ENCODE measurements at regions not wholly inside any gene's neighbourhood (a gene's known extent, or its start where the extent isn't known, plus 50 kb on each side); places are given as distances from the start of the nearest gene placed in this dataset.

DNA sequence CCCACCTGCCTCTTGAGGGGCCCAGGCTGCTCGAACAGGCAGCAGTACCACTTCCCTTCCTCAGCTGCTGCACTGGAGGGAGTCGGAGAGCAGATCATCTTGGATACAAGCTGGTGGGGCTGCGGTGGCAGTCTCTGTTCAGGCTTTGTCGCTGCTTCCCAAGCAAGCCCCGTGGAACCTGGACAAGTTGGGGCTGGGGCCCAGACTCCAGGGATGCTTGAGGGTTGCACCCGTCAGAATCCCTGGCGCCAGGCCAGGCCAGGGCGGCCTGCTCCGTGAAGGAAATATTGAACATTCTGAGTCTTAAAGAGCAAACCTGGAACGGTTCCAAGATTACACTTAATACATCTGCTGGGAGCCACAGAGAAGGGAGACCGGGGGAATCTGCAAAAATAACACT is 310.1 kb upstream of the SORL1-AS1 start (continued):
- TF ChIP-seq, protein P1, sequence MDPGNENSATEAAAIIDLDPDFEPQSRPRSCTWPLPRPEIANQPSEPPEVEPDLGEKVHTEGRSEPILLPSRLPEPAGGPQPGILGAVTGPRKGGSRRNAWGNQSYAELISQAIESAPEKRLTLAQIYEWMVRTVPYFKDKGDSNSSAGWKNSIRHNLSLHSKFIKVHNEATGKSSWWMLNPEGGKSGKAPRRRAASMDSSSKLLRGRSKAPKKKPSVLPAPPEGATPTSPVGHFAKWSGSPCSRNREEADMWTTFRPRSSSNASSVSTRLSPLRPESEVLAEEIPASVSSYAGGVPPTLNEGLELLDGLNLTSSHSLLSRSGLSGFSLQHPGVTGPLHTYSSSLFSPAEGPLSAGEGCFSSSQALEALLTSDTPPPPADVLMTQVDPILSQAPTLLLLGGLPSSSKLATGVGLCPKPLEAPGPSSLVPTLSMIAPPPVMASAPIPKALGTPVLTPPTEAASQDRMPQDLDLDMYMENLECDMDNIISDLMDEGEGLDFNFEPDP (CRISPR knock-in tag; conservative IDR thresholded peaks at IDR 0.05) = no peak
- no peak for TF ChIP-seq CCAR2 (optimal IDR thresholded peaks at IDR 0.05; ENCODE audit: low read depth, low read length)
- no peak for TF ChIP-seq ZNF121 (CRISPR knock-in tag; IDR thresholded peaks at IDR 0.05)
- TF ChIP-seq NR1H2 (CRISPR knock-in tag; IDR thresholded peaks at IDR 0.05; ENCODE audit: borderline replicate concordance, low read depth) = no peak
- no peak for TF ChIP-seq SMAD3 (CRISPR knock-in tag; IDR thresholded peaks at IDR 0.05)

DNA sequence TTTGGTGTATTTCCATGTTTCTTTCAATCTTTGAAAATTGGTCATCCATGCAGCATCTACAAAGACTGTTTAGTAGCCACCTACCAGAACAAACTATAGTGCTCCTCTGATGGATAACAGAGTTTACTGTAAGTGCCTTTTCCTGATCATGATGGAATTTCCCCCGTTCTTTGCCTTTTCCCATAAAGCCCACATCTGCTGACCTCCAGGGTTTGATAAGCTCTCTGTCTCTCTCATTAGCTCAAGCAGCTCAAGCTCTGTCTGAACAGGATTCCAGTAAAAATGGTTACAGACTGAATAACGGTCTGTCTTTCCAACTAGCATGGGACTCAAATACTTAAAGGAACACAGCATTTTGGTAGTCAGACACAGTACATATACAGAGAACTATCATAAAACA is 308.4 kb upstream of the SORL1-AS1 start:
- Histone ChIP-seq H3K36me3 (replicated peaks in 1 of 2; ENCODE audit: control insufficient read depth in 1 of 2, insufficient read depth in 2 of 2, low read length in 2 of 2) (no peaks in the 10 kb centered on the region), H4K20me1 (ENCODE audit: insufficient read depth, low read length) (no peaks in the 10 kb centered on the region; the same call in 1 of the 2 replicates), H3K4me1 (ENCODE audit: insufficient read depth, low read length) (no peaks in the 10 kb centered on the region), H3K4me2 (ENCODE audit: low read depth, low read length) (no peak overlapping the region), H3K9ac (ENCODE audit: insufficient read depth, low read depth, low read length) (no peak overlapping the region), H2AFZ (ENCODE audit: low read length) (no peak overlapping the region), H3K79me2 (ENCODE audit: insufficient read depth, low read length) (no peaks in the 10 kb centered on the region), H3K27me3 (ENCODE audit: control insufficient read depth in 1 of 2, insufficient read depth in 2 of 2, low read length in 2 of 2) (peaks cover 0 to 5% of the 10 kb centered on the region in 2 experiments; a peak in 1 of 5 replicates), H3K27ac (ENCODE audit: extremely low read length, insufficient read depth, low read length) (no peak overlapping the region), H3K9me3 (ENCODE audit: low read length) (no peaks in the 10 kb centered on the region), H3K4me3 (replicated peaks in 1 of 3; ENCODE audit: insufficient read depth in 1 of 3, low read depth in 2 of 3, low read length in 3 of 3) (no peak overlapping the region)
- intact Hi-C loops (cut with micrococcal nuclease; ENCODE audit: unreplicated experiment) (no loop called here), in situ Hi-C loops (cut with HindIII; ENCODE audit: extremely low pct_ligation_motif_present, low pct_unique_long_range_greater_than_20kb) (no loop called here)
- 3% methylated on average over 2 of the region's 2 CpGs for WGBS (ENCODE audit: low lambda C conversion rate)
- POLR2A ChIA-PET = no interaction called here
- ATAC-seq (no peak), FAIRE-seq (no peak), DNase-seq (ENCODE audit: low spot score) (no peak)
- BruUV-seq (replicated peaks) = no TSS peak
- CTCF ChIA-PET (ENCODE audit: low intra/inter-chr PET ratio, low total read pairs) = no interaction called here
- TF ChIP-seq, protein P2, sequence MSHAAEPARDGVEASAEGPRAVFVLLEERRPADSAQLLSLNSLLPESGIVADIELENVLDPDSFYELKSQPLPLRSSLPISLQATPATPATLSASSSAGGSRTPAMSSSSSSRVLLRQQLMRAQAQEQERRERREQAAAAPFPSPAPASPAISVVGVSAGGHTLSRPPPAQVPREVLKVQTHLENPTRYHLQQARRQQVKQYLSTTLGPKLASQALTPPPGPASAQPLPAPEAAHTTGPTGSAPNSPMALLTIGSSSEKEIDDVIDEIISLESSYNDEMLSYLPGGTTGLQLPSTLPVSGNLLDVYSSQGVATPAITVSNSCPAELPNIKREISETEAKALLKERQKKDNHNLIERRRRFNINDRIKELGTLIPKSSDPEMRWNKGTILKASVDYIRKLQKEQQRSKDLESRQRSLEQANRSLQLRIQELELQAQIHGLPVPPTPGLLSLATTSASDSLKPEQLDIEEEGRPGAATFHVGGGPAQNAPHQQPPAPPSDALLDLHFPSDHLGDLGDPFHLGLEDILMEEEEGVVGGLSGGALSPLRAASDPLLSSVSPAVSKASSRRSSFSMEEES (CRISPR knock-in tag; IDR thresholded peaks at IDR 0.05) = no peak
- no peak for TF ChIP-seq MLLT10 (CRISPR knock-in tag; IDR thresholded peaks at IDR 0.05)
- no peak for TF ChIP-seq TAF1 (CRISPR knock-in tag; IDR thresholded peaks at IDR 0.05)
- TF ChIP-seq, protein P3, sequence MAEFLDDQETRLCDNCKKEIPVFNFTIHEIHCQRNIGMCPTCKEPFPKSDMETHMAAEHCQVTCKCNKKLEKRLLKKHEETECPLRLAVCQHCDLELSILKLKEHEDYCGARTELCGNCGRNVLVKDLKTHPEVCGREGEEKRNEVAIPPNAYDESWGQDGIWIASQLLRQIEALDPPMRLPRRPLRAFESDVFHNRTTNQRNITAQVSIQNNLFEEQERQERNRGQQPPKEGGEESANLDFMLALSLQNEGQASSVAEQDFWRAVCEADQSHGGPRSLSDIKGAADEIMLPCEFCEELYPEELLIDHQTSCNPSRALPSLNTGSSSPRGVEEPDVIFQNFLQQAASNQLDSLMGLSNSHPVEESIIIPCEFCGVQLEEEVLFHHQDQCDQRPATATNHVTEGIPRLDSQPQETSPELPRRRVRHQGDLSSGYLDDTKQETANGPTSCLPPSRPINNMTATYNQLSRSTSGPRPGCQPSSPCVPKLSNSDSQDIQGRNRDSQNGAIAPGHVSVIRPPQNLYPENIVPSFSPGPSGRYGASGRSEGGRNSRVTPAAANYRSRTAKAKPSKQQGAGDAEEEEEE (CRISPR knock-in tag; IDR thresholded peaks at IDR 0.05; ENCODE audit: borderline replicate concordance) = no peak
- TF ChIP-seq, protein P4, sequence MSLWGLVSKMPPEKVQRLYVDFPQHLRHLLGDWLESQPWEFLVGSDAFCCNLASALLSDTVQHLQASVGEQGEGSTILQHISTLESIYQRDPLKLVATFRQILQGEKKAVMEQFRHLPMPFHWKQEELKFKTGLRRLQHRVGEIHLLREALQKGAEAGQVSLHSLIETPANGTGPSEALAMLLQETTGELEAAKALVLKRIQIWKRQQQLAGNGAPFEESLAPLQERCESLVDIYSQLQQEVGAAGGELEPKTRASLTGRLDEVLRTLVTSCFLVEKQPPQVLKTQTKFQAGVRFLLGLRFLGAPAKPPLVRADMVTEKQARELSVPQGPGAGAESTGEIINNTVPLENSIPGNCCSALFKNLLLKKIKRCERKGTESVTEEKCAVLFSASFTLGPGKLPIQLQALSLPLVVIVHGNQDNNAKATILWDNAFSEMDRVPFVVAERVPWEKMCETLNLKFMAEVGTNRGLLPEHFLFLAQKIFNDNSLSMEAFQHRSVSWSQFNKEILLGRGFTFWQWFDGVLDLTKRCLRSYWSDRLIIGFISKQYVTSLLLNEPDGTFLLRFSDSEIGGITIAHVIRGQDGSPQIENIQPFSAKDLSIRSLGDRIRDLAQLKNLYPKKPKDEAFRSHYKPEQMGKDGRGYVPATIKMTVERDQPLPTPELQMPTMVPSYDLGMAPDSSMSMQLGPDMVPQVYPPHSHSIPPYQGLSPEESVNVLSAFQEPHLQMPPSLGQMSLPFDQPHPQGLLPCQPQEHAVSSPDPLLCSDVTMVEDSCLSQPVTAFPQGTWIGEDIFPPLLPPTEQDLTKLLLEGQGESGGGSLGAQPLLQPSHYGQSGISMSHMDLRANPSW (CRISPR knock-in tag; IDR thresholded peaks at IDR 0.05; ENCODE audit: borderline replicate concordance) = no peak
- TF ChIP-seq HNRNPH1 (optimal IDR thresholded peaks at IDR 0.05; ENCODE audit: low read depth, low read length) = no peak
- TF ChIP-seq, protein P5, sequence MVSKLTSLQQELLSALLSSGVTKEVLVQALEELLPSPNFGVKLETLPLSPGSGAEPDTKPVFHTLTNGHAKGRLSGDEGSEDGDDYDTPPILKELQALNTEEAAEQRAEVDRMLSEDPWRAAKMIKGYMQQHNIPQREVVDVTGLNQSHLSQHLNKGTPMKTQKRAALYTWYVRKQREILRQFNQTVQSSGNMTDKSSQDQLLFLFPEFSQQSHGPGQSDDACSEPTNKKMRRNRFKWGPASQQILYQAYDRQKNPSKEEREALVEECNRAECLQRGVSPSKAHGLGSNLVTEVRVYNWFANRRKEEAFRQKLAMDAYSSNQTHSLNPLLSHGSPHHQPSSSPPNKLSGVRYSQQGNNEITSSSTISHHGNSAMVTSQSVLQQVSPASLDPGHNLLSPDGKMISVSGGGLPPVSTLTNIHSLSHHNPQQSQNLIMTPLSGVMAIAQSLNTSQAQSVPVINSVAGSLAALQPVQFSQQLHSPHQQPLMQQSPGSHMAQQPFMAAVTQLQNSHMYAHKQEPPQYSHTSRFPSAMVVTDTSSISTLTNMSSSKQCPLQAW (CRISPR knock-in tag; IDR thresholded peaks at IDR 0.05) = no peak
- no peak for TF ChIP-seq CREM (IDR thresholded peaks at IDR 0.05)
- TF ChIP-seq CREM (CRISPR knock-in tag; IDR thresholded peaks at IDR 0.05) = no peak
- TF ChIP-seq ZNF850 (CRISPR knock-in tag; conservative IDR thresholded peaks at IDR 0.05) = no peak

Data from HepG2 (cell line).